Tibial nerve (tissue), 4 donors: ENCODE measurements at regions not wholly inside any gene's neighbourhood (a gene's known extent, or its start where the extent isn't known, plus 50 kb on each side); places are given as distances from the start of the nearest gene placed in this dataset.

Source experiments
- CTCF ChIP-seq, 5 experiments: fragments of 200-600 bp in 3 of 5; fragments of 450-650 bp in 2 of 5; sonication (generic) in 3 of 5; IDR thresholded peaks; one replicate each; pipeline ENCODE4 v1.5.1; 2016 to 2019; ENCODE audit warnings: antibody characterized with exemption in 5 of 5, mild to moderate bottlenecking in 3 of 5, moderate library complexity in 2 of 5
- EP300 ChIP-seq, 2 donors: sonication (generic); formaldehyde crosslinking; IDR thresholded peaks; one replicate each; pipeline ENCODE4 v1.6.1; 2017; ENCODE audit warnings: antibody characterized with exemption in 2 of 2, mild to moderate bottlenecking in 1 of 2
- POLR2A ChIP-seq, 2 donors: fragments of 450-650 bp; IDR thresholded peaks; one replicate each; pipeline ENCODE4 v1.6.1; 2017; ENCODE audit warnings: antibody characterized with exemption in 2 of 2, mild to moderate bottlenecking in 2 of 2, moderate library complexity in 2 of 2

GRCh38 chr9:107147134-107147533 lies 135.9 kb upstream of the RAD23B start:
- TF ChIP-seq CTCF (IDR thresholded peaks at IDR 0.05) (no peak), EP300 (IDR thresholded peaks at IDR 0.05) (no peak), POLR2A (IDR thresholded peaks at IDR 0.05) (no peak)
